GM12873 (cell line): ENCODE measurements at regions not wholly inside any gene's neighbourhood (a gene's known extent, or its start where the extent isn't known, plus 50 kb on each side); places are given as distances from the start of the nearest gene placed in this dataset.

Experiments
- CTCF ChIP-seq: IDR thresholded peaks from 2 replicates; pipeline ENCODE4 v1.5.1; 2012; ENCODE audit warnings: low read depth, mild to moderate bottlenecking, moderate library complexity, low read length, control low read depth; ENCODE audit not compliant: insufficient read depth; ENCODE audit errors: missing control alignments

GRCh38 chr1:209260136-209260535, 323.4 kb upstream of the CAMK1G start:
- TF ChIP-seq CTCF, result no peak

- TF ChIP-seq CTCF, result no peak
Measured at GRCh38 chr1:209262631-209263030, 320.9 kb upstream of the CAMK1G start.

GRCh38 chr1:209265301-209265700, 318.2 kb upstream of the CAMK1G start:
- no peak for TF ChIP-seq CTCF

GRCh38 chr1:209266590-209267205, 316.8 kb upstream of the CAMK1G start:
- TF ChIP-seq CTCF, result no peak

- TF ChIP-seq CTCF, result no peak
Measured at GRCh38 chr1:209267968-209268367, 315.5 kb upstream of the CAMK1G start.

GRCh38 chr1:209268479-209268878, 315.0 kb upstream of the CAMK1G start:
- no peak for TF ChIP-seq CTCF

- no peak for TF ChIP-seq CTCF
Measured at GRCh38 chr1:209276321-209276720, 307.2 kb upstream of the CAMK1G start.
